CD4-positive, alpha-beta T cell treated with Interleukin-21 for 1 hour (primary cell): ENCODE measurements at regions not wholly inside any gene's neighbourhood (a gene's known extent, or its start where the extent isn't known, plus 50 kb on each side); places are given as distances from the start of the nearest gene placed in this dataset.
"Not testable (repeated sequence)": the region's sequence is repeated elsewhere in the genome, so short reads cannot be mapped to it uniquely, and the experiment has no call there.

Experiments
- DNase-seq: peaks from one replicate; pipeline ENCODE4 v3.0.0-alpha.2; 2020

GRCh38 chr13:62799038-62799535, 1383.4 kb upstream of the PCDH20 start:
- no peak for DNase-seq

GRCh38 chr13:62793850-62794249, 1378.2 kb upstream of the PCDH20 start:
- DNase-seq: no peak

- no peak for DNase-seq
Observed at GRCh38 chr13:62781866-62782265, 1366.2 kb upstream of the PCDH20 start.

- no peak for DNase-seq
Observed at GRCh38 chr13:62779161-62779560, 1363.5 kb upstream of the PCDH20 start.

GRCh38 chr13:62767473-62767872, 1351.8 kb upstream of the PCDH20 start:
- no peak for DNase-seq

GRCh38 chr13:62760724-62761123, 1345.1 kb upstream of the PCDH20 start:
- no peak for DNase-seq

- no peak for DNase-seq
Observed at GRCh38 chr13:62747629-62748028, 1332.0 kb upstream of the PCDH20 start.

GRCh38 chr13:62747152-62747551, 1331.5 kb upstream of the PCDH20 start:
- DNase-seq: no peak

- not testable (repeated sequence) for DNase-seq
Observed at GRCh38 chr13:62729746-62730145, 1314.1 kb upstream of the PCDH20 start.

- DNase-seq: no peak
Observed at GRCh38 chr13:62721893-62722292, 1306.2 kb upstream of the PCDH20 start.

- DNase-seq: not testable (repeated sequence)
Observed at GRCh38 chr13:62711948-62712347, 1296.3 kb upstream of the PCDH20 start.

GRCh38 chr13:62710787-62711186, 1295.1 kb upstream of the PCDH20 start:
- DNase-seq: no peak

- no peak for DNase-seq
Observed at GRCh38 chr13:62706048-62706447, 1290.4 kb upstream of the PCDH20 start.

- DNase-seq: no peak
Observed at GRCh38 chr13:62704875-62705274, 1289.2 kb upstream of the PCDH20 start.

GRCh38 chr13:62702502-62702901, 1286.9 kb upstream of the PCDH20 start:
- no peak for DNase-seq

- DNase-seq: no peak
Observed at GRCh38 chr13:62697701-62698100, 1282.1 kb upstream of the PCDH20 start.

- DNase-seq: no peak
Observed at GRCh38 chr13:62696490-62696889, 1280.8 kb upstream of the PCDH20 start.

GRCh38 chr13:62687732-62688131, 1272.1 kb upstream of the PCDH20 start:
- DNase-seq: no peak

GRCh38 chr13:62684359-62684758, 1268.7 kb upstream of the PCDH20 start:
- no peak for DNase-seq

- DNase-seq: no peak
Observed at GRCh38 chr13:62682788-62683187, 1267.1 kb upstream of the PCDH20 start.

GRCh38 chr13:62678039-62678438, 1262.4 kb upstream of the PCDH20 start:
- no peak for DNase-seq

- DNase-seq: no peak
Observed at GRCh38 chr13:62663767-62664166, 1248.1 kb upstream of the PCDH20 start.

- no peak for DNase-seq
Observed at GRCh38 chr13:62659365-62659764, 1243.7 kb upstream of the PCDH20 start.

GRCh38 chr13:62653371-62653770, 1237.7 kb upstream of the PCDH20 start:
- no peak for DNase-seq

- DNase-seq: no peak
Observed at GRCh38 chr13:62643799-62644524, 1228.3 kb upstream of the PCDH20 start.
